ENCODE measurements at regions not wholly inside any gene's neighbourhood (a gene's known extent, or its start where the extent isn't known, plus 50 kb on each side); places are given as distances from the start of the nearest gene placed in this dataset.

DNA sequence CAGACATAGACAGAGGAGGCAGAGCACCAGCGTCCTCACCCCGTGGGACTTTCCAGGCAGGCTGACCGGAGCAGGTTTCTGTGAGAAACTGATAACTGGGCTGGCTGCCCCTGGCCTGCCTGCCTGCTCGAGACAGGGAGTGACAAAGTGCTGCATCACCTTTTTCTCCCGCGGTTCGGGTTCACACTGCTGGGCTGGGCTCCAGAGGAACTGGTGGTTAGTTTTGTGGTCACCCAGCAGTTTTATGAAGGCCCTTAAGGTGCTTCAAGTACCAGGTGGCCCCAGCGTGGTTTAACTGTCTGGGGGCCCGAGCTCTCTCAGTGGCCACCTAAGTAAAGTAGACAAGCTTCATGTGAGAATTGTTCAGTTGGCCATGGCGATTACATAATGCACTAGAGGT lies 1073.6 kb downstream of the BCL11B start:
- Histone ChIP-seq H3K27me3 (replicated peaks in 1 of 2; ENCODE audit: control insufficient read depth in 2 of 2, extremely low read depth in 1 of 2, insufficient read depth in 2 of 2, low read length in 1 of 2) (no peaks in the 10 kb centered on the region), H3K36me3 (ENCODE audit: control insufficient read depth in 2 of 2, extremely low read depth in 1 of 2, insufficient read depth in 1 of 2, low read length in 1 of 2) (no peaks in the 10 kb centered on the region), H3K4me1 (ENCODE audit: control insufficient read depth in 1 of 2, extremely low read depth in 1 of 2, insufficient read depth in 2 of 2, low read length in 2 of 2) (peaks cover 61 to 69% of the 10 kb centered on the region in 2 experiments), H3K4me3 (ENCODE audit: control insufficient read depth in 1 of 2, extremely low read depth in 1 of 2, low read length in 1 of 2) (no peak overlapping the region), H3K27ac (ENCODE audit: low read length) (peak overlapping the region; percentile 55), H3K9me3 (no peaks in the 10 kb centered on the region)
- peaks cover 87 to 98% (median 89%) of the 10 kb centered on the region in 3 donors for H3K4me1 Mint-ChIP-seq
- CTCF ChIA-PET: interaction anchor here in 1 of 2 donors (0.6 kb wide), 1 partner anchor 31 kb away, joined by 3 read pairs; no protein-coding TSS in a partner anchor
- DNase-seq (peak in 17 of 35 experiments; percentile 15 to 69 (median 30)), ATAC-seq (replicated peaks in 1 of 4) (peak; percentile 48 to 58 (median 52))
- H3K36me3 Mint-ChIP-seq: no peaks in the 10 kb centered on the region
- peak overlapping the region; percentile 41 to 84 (median 78) for H3K4me3 Mint-ChIP-seq
- peaks cover 0 to 4% (median 0%) of the 10 kb centered on the region in 3 donors for H3K9me3 Mint-ChIP-seq
- POLR2A ChIA-PET: interaction anchor here in 1 of 2 donors (0.7 kb wide), 1 partner anchor 68 kb away, joined by 5 read pairs; no protein-coding TSS in a partner anchor
- H3K27me3 Mint-ChIP-seq: no peaks in the 10 kb centered on the region
- H3K27ac Mint-ChIP-seq: peak overlapping the region; percentile 83 to 99
- WGBS (ENCODE audit: insufficient coverage): 7% methylated on average over 9 of the region's 10 CpGs

DNA sequence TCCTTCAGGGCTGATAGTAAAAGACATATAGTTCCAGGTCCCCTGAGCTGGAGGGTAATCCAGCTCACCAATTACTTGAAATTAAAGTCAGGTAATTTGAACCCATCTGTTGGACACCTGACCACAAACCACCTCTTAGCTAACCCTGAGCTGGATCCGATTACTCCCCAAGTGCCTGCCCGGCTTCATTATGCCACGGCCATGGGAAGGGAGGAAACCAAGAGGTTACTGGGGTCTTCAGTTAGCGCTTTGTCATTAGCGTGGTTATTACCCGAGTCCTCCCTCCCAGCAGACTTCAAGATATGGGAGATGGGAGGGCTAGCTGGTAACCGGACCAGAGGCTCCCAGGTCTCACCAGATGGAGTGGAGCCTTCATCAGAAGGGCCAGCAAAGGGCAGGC lies 1071.4 kb downstream of the BCL11B start:
- POLR2A ChIA-PET: interaction anchor here in 1 of 2 donors (0.6 to 1.2 kb wide), 2 partner anchors 61 to 97 kb away, joined by 3 to 4 read pairs; no protein-coding TSS in a partner anchor
- no peak for DNase-seq
- no peak for ATAC-seq (replicated peaks in 1 of 4)
- H3K36me3 ChIP-seq (ENCODE audit: control insufficient read depth in 2 of 2, extremely low read depth in 1 of 2, insufficient read depth in 1 of 2, low read length in 1 of 2): no peaks in the 10 kb centered on the region
- Mint-ChIP-seq H3K4me3 (peak overlapping the region in 2 of 3 donors; percentile 78 to 84), H3K27me3 (no peaks in the 10 kb centered on the region), H3K27ac (peak overlapping the region; percentile 77 to 99), H3K9me3 (no peaks in the 10 kb centered on the region), H3K4me1 (peaks cover 88 to 95% (median 89%) of the 10 kb centered on the region in 3 donors), H3K36me3 (no peaks in the 10 kb centered on the region)
- peaks cover 45 to 66% of the 10 kb centered on the region in 2 experiments for H3K4me1 ChIP-seq (ENCODE audit: control insufficient read depth in 1 of 2, extremely low read depth in 1 of 2, insufficient read depth in 2 of 2, low read length in 2 of 2)
- no peaks in the 10 kb centered on the region for H3K9me3 ChIP-seq
- CTCF ChIA-PET: interaction anchor here in 1 of 2 donors (0.6 to 0.7 kb wide), 3 partner anchors 30 to 179 kb away, joined by 3 read pairs; no protein-coding TSS in a partner anchor
- H3K4me3 ChIP-seq (ENCODE audit: control insufficient read depth in 1 of 2, extremely low read depth in 1 of 2, low read length in 1 of 2): peak overlapping the region in 1 of 2 donors; percentile 25
- no peak overlapping the region for H3K27ac ChIP-seq (ENCODE audit: low read length)
- no peaks in the 10 kb centered on the region for H3K27me3 ChIP-seq (replicated peaks in 1 of 2; ENCODE audit: control insufficient read depth in 2 of 2, extremely low read depth in 1 of 2, insufficient read depth in 2 of 2, low read length in 1 of 2)
- 100% methylated on average over 5 of the region's 7 CpGs for WGBS (ENCODE audit: insufficient coverage)

DNA sequence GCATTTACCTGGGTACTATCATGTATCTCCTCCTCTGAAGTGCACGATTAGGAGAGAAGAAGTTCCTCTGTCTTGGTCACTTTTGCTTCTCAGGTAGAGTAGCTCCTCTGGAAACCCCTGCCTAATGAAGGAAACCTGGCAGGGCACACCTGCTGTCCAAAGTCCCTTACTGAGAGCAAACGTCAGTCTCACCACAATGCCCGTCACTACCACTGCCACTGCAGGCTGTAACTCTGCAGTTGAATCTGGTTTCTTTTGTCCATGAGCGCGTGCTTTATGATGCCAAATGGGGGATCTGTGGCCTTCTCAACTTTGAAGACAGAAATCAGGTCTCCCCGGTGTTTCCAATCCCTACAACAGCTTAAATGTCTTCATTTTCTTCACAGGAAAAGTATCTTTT lies 1068.6 kb downstream of the BCL11B start:
- Histone ChIP-seq H3K9me3 (no peaks in the 10 kb centered on the region), H3K27ac (ENCODE audit: low read length) (peak overlapping the region; percentile 19), H3K36me3 (ENCODE audit: control insufficient read depth in 2 of 2, extremely low read depth in 1 of 2, insufficient read depth in 1 of 2, low read length in 1 of 2) (no peaks in the 10 kb centered on the region), H3K4me1 (ENCODE audit: control insufficient read depth in 1 of 2, extremely low read depth in 1 of 2, insufficient read depth in 2 of 2, low read length in 2 of 2) (peaks cover 47 to 66% of the 10 kb centered on the region in 2 experiments), H3K4me3 (ENCODE audit: control insufficient read depth in 1 of 2, extremely low read depth in 1 of 2, low read length in 1 of 2) (peak overlapping the region in 1 of 2 donors; percentile 20), H3K27me3 (replicated peaks in 1 of 2; ENCODE audit: control insufficient read depth in 2 of 2, extremely low read depth in 1 of 2, insufficient read depth in 2 of 2, low read length in 1 of 2) (no peaks in the 10 kb centered on the region)
- Mint-ChIP-seq H3K27me3 (no peaks in the 10 kb centered on the region), H3K4me1 (peaks cover 91 to 95% (median 92%) of the 10 kb centered on the region in 3 donors), H3K27ac (peak overlapping the region; percentile 86 to 99), H3K9me3 (no peaks in the 10 kb centered on the region), H3K36me3 (no peaks in the 10 kb centered on the region), H3K4me3 (peak overlapping the region; percentile 49 to 84 (median 78))
- DNase-seq: peak in 15 of 35 experiments; percentile 12 to 67 (median 36)
- ChIA-PET CTCF (interaction anchor here (0.7 kb wide), 2 partner anchors 64 to 208 kb away, joined by 3 read pairs; no protein-coding TSS in a partner anchor), POLR2A (interaction anchor here in 1 of 2 donors (0.6 kb wide), 1 partner anchor 91 kb away, joined by 4 read pairs; no protein-coding TSS in a partner anchor)
- 72% methylated on average over 3 of the region's 6 CpGs for WGBS (ENCODE audit: insufficient coverage)
- ATAC-seq (replicated peaks in 1 of 4): peak in 2 of 4 experiments; percentile 25 to 84

- 91% methylated on average over 3 of the region's 3 CpGs for WGBS (ENCODE audit: insufficient coverage)
- Histone ChIP-seq H3K4me1 (ENCODE audit: control insufficient read depth in 1 of 2, extremely low read depth in 1 of 2, insufficient read depth in 2 of 2, low read length in 2 of 2) (peaks cover 47 to 65% of the 10 kb centered on the region in 2 experiments), H3K9me3 (no peaks in the 10 kb centered on the region), H3K36me3 (ENCODE audit: control insufficient read depth in 2 of 2, extremely low read depth in 1 of 2, insufficient read depth in 1 of 2, low read length in 1 of 2) (no peaks in the 10 kb centered on the region), H3K27me3 (replicated peaks in 1 of 2; ENCODE audit: control insufficient read depth in 2 of 2, extremely low read depth in 1 of 2, insufficient read depth in 2 of 2, low read length in 1 of 2) (no peaks in the 10 kb centered on the region), H3K27ac (ENCODE audit: low read length) (peak overlapping the region; percentile 19), H3K4me3 (ENCODE audit: control insufficient read depth in 1 of 2, extremely low read depth in 1 of 2, low read length in 1 of 2) (peak overlapping the region; percentile 9 to 49)
- ChIA-PET POLR2A (interaction anchor here in 1 of 2 donors (0.6 to 0.7 kb wide), 2 partner anchors 92 to 453 kb away, joined by 4 read pairs; no protein-coding TSS in a partner anchor), CTCF (interaction anchor here in 1 of 2 donors (0.6 kb wide), 1 partner anchor 8 kb away, joined by 3 read pairs; no protein-coding TSS in a partner anchor)
- peak overlapping the region; percentile 86 to 99 for H3K27ac Mint-ChIP-seq
- H3K4me1 Mint-ChIP-seq: peaks cover 91 to 95% (median 92%) of the 10 kb centered on the region in 3 donors
- H3K27me3 Mint-ChIP-seq: no peaks in the 10 kb centered on the region
- no peaks in the 10 kb centered on the region for H3K9me3 Mint-ChIP-seq
- H3K36me3 Mint-ChIP-seq: no peaks in the 10 kb centered on the region
- H3K4me3 Mint-ChIP-seq: peak overlapping the region; percentile 49 to 84 (median 78)
- DNase-seq (no peak), ATAC-seq (replicated peaks in 1 of 4) (no peak)
These were observed 1067.9 kb downstream of the BCL11B start for GRCh38 chr14:98204139-98204538.

- Histone ChIP-seq H3K9me3 (no peaks in the 10 kb centered on the region), H3K4me3 (ENCODE audit: control insufficient read depth in 1 of 2, extremely low read depth in 1 of 2, low read length in 1 of 2) (peak overlapping the region in 1 of 2 donors; percentile 40), H3K4me1 (ENCODE audit: control insufficient read depth in 1 of 2, extremely low read depth in 1 of 2, insufficient read depth in 2 of 2, low read length in 2 of 2) (peaks cover 60 to 67% of the 10 kb centered on the region in 2 experiments), H3K27me3 (replicated peaks in 1 of 2; ENCODE audit: control insufficient read depth in 2 of 2, extremely low read depth in 1 of 2, insufficient read depth in 2 of 2, low read length in 1 of 2) (no peaks in the 10 kb centered on the region), H3K27ac (ENCODE audit: low read length) (no peak overlapping the region), H3K36me3 (ENCODE audit: control insufficient read depth in 2 of 2, extremely low read depth in 1 of 2, insufficient read depth in 1 of 2, low read length in 1 of 2) (no peaks in the 10 kb centered on the region)
- H3K27me3 Mint-ChIP-seq: no peaks in the 10 kb centered on the region
- H3K27ac Mint-ChIP-seq: peak overlapping the region; percentile 99 to 100
- H3K9me3 Mint-ChIP-seq: no peaks in the 10 kb centered on the region
- WGBS (ENCODE audit: insufficient coverage): 80% methylated on average over 10 of the region's 10 CpGs
- peak overlapping the region in 2 of 3 donors; percentile 32 to 84 for H3K4me3 Mint-ChIP-seq
- H3K4me1 Mint-ChIP-seq: peaks cover 95 to 99% (median 96%) of the 10 kb centered on the region in 3 donors
- CTCF ChIA-PET: interaction anchor here in 1 of 2 donors (0.6 kb wide), 1 partner anchor 56 kb away, joined by 4 read pairs; no protein-coding TSS in a partner anchor
- POLR2A ChIA-PET: no interaction called here
- ATAC-seq (replicated peaks in 1 of 4) (no peak), DNase-seq (no peak)
- no peaks in the 10 kb centered on the region for H3K36me3 Mint-ChIP-seq
These were observed 1064.6 kb downstream of the BCL11B start for GRCh38 chr14:98207415-98207814.

- ATAC-seq (replicated peaks in 1 of 4): no peak
- H3K27me3 Mint-ChIP-seq: no peaks in the 10 kb centered on the region
These were observed 1063.8 kb downstream of the BCL11B start for GRCh38 chr14:98208211-98208611.

More at GRCh38 chr14:98208211-98208611, 1063.8 kb downstream of the BCL11B start:
- DNase-seq: peak in 1 of 35 experiments; percentile 41
- no peaks in the 10 kb centered on the region for H3K27me3 ChIP-seq (replicated peaks in 1 of 2; ENCODE audit: control insufficient read depth in 2 of 2, extremely low read depth in 1 of 2, insufficient read depth in 2 of 2, low read length in 1 of 2)
- ChIA-PET CTCF (interaction anchor here in 1 of 2 donors (0.6 kb wide), 1 partner anchor 624 kb away, joined by 3 read pairs; no protein-coding TSS in a partner anchor), POLR2A (interaction anchor here in 1 of 2 donors (0.6 kb wide), 1 partner anchor 22 kb away, joined by 3 read pairs; no protein-coding TSS in a partner anchor)
- peak overlapping the region in 1 of 2 donors; percentile 19 for H3K4me3 ChIP-seq (ENCODE audit: control insufficient read depth in 1 of 2, extremely low read depth in 1 of 2, low read length in 1 of 2)
- H3K36me3 ChIP-seq (ENCODE audit: control insufficient read depth in 2 of 2, extremely low read depth in 1 of 2, insufficient read depth in 1 of 2, low read length in 1 of 2): no peaks in the 10 kb centered on the region
- H3K27ac ChIP-seq (ENCODE audit: low read length): peak overlapping the region; percentile 74
- H3K9me3 Mint-ChIP-seq: no peaks in the 10 kb centered on the region
- H3K4me1 Mint-ChIP-seq: peaks cover 96 to 100% (median 98%) of the 10 kb centered on the region in 3 donors
- peaks cover 59 to 71% of the 10 kb centered on the region in 2 experiments for H3K4me1 ChIP-seq (ENCODE audit: control insufficient read depth in 1 of 2, extremely low read depth in 1 of 2, insufficient read depth in 2 of 2, low read length in 2 of 2)
- H3K27ac Mint-ChIP-seq: peak overlapping the region; percentile 99 to 100
- H3K4me3 Mint-ChIP-seq: peak overlapping the region in 1 of 3 donors; percentile 84
- H3K9me3 ChIP-seq: no peaks in the 10 kb centered on the region
- no peaks in the 10 kb centered on the region for H3K36me3 Mint-ChIP-seq
